ENCODE measurements at regions not wholly inside any gene's neighbourhood (a gene's known extent, or its start where the extent isn't known, plus 50 kb on each side); places are given as distances from the start of the nearest gene placed in this dataset.

DNA sequence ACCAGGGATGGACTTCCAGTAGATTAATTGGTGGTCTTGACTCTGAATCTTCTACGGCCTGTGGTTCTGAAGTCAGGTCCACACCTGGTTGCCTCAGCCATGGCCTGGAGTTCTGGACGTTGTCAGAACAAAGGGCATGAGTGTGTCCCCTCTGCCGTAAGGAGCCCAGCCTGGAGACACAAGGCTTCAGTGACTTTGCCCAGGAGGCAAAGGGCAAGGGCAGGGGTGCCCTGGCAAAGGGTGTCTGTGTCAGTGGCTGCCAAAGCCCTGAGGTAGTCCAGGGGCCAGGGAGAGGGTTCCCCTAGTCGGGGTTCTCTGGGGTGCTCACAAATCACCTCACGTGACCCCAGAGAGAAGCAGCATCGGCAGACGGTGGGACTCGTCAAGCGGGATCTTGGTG, 273.2 kb upstream of the ZNF32 start (continued):
- TF ChIP-seq POU5F1 (IDR thresholded peaks at IDR 0.05; ENCODE audit: low read depth, low read length), result no peak
- TF ChIP-seq BACH1 (IDR thresholded peaks at IDR 0.05; ENCODE audit: low read length), result no peak
- TF ChIP-seq JUND (IDR thresholded peaks at IDR 0.05; ENCODE audit: low read length), result no peak
- no peak for TF ChIP-seq EGR1 (IDR thresholded peaks at IDR 0.05; ENCODE audit: borderline replicate concordance, low read depth, low read length)
- TF ChIP-seq FOSL1 (IDR thresholded peaks at IDR 0.05; ENCODE audit: insufficient read depth, low read depth, low read length), result no peak
- no peak for TF ChIP-seq KDM4A (IDR thresholded peaks at IDR 0.05; ENCODE audit: low read depth, low read length, severe bottlenecking)
- no peak for TF ChIP-seq GTF2F1 (IDR thresholded peaks at IDR 0.05; ENCODE audit: borderline replicate concordance, low read depth, low read length)

All from H1 (cell line).